H1 (cell line): ENCODE measurements at regions not wholly inside any gene's neighbourhood (a gene's known extent, or its start where the extent isn't known, plus 50 kb on each side); places are given as distances from the start of the nearest gene placed in this dataset.

ENCODE experiments used
- CTCF ChIA-PET: fragments of 300-600 bp; sonication (Branson Sonifier 250); formaldehyde crosslinking; loops from one replicate; lab custom pipeline; 2021; ENCODE audit not compliant: partially characterized antibody; lab: Charles Lee
- POLR2A ChIA-PET: fragments of 300-600 bp; sonication (Branson Sonifier 250); formaldehyde crosslinking; loops from one replicate; lab custom pipeline; 2021; ENCODE audit warnings: inconsistent platforms; ENCODE audit not compliant: partially characterized antibody; lab: Charles Lee
- DNase-seq, 2 experiments: peaks; one replicate each; pipeline versions ENCODE4 v3.0.0 to v3.0.0-alpha.2; 2010 to 2022; ENCODE audit warnings: low spot score in 2 of 2, low read depth in 1 of 2, mixed read lengths in 1 of 2
- FAIRE-seq: peaks from 2 replicates; lab custom pipeline; 2011; peaks lifted over from hg19 to GRCh38; lab: Jason Lieb, UNC
- H2AFZ ChIP-seq: 2 replicates; pipeline ENCODE4 v1.8.1; 2012; ENCODE audit warnings: low read length, inconsistent platforms
- H2AK5ac ChIP-seq: 2 replicates; pipeline ENCODE4 v1.6.1; 2013; ENCODE audit warnings: low read depth, low read length
- H2BK120ac ChIP-seq: replicated peaks from 2 replicates; pipeline ENCODE3; 2013; ENCODE audit warnings: low read depth, low read length, inconsistent platforms
- H2BK12ac ChIP-seq: 2 replicates; pipeline ENCODE4 v1.6.1; 2013; ENCODE audit warnings: low read depth, low read length
- H2BK15ac ChIP-seq: 2 replicates; pipeline ENCODE4 v1.6.1; 2013; ENCODE audit warnings: low read length
- H2BK20ac ChIP-seq: 2 replicates; pipeline ENCODE4 v1.6.1; 2013; ENCODE audit warnings: low read length
- H2BK5ac ChIP-seq: 2 replicates; pipeline ENCODE4 v1.6.1; 2013; ENCODE audit warnings: low read depth, low read length
- H3K14ac ChIP-seq: 2 replicates; pipeline ENCODE4 v1.6.1; 2013; ENCODE audit warnings: inconsistent platforms; ENCODE audit not compliant: insufficient read length
- H3K18ac ChIP-seq: 2 replicates; pipeline ENCODE4 v1.6.1; 2013; ENCODE audit warnings: low read length; ENCODE audit errors: extremely low read depth
- H3K23ac ChIP-seq: 2 replicates; pipeline ENCODE4 v1.6.1; 2013; ENCODE audit warnings: inconsistent platforms; ENCODE audit not compliant: insufficient read length
- H3K23me2 ChIP-seq: 2 replicates; pipeline ENCODE4 v1.6.1; 2013; ENCODE audit warnings: low read depth, low read length
- H3K27ac ChIP-seq: 2 replicates; pipeline ENCODE4 v1.6.1; 2011; ENCODE audit warnings: low read depth, low read length, inconsistent platforms
- H3K27me3 ChIP-seq, 4 experiments: replicated peaks in 1 of 4; 1 replicate in 1 of 4; 2 replicates in 3 of 4; pipeline versions ENCODE4 v1.6.1 to v1.8.1; 2011 to 2013; ENCODE audit warnings: low read length in 3 of 4, mild to moderate bottlenecking in 3 of 4, inconsistent platforms in 2 of 4, mixed read lengths in 2 of 4, moderate library complexity in 1 of 4; ENCODE audit not compliant: control insufficient read depth in 3 of 4, insufficient read depth in 3 of 4; ENCODE audit errors: extremely low read depth in 1 of 4
- H3K36me3 ChIP-seq, 4 experiments: 2 replicates each; pipeline versions ENCODE4 v1.6.1 to v1.8.1; 2011 to 2013; ENCODE audit warnings: mild to moderate bottlenecking in 4 of 4, low read length in 3 of 4, moderate library complexity in 2 of 4, control low read depth in 1 of 4, inconsistent platforms in 1 of 4; ENCODE audit not compliant: insufficient read depth in 4 of 4, control insufficient read depth in 2 of 4
- H3K4ac ChIP-seq: replicated peaks from 2 replicates; pipeline ENCODE3; 2013; ENCODE audit warnings: low read length, low read depth, mixed read lengths, inconsistent platforms; ENCODE audit not compliant: insufficient read length
- H3K4me1 ChIP-seq, 4 experiments: replicated peaks in 1 of 4; 1 replicate in 1 of 4; 2 replicates in 3 of 4; pipeline versions ENCODE4 v1.6.1 to v1.8.1; 2011 to 2013; ENCODE audit warnings: low read length in 3 of 4, inconsistent platforms in 2 of 4, mixed read lengths in 1 of 4; ENCODE audit not compliant: insufficient read depth in 4 of 4, control insufficient read depth in 3 of 4
- H3K4me2 ChIP-seq, 2 experiments: 2 replicates each; pipeline versions ENCODE4 v1.6.1 to v1.8.1; 2011 to 2013; ENCODE audit warnings: low read depth in 2 of 2, low read length in 2 of 2, control low read depth in 1 of 2, inconsistent platforms in 1 of 2, mild to moderate bottlenecking in 1 of 2; ENCODE audit not compliant: insufficient read depth in 1 of 2
- H3K4me3 ChIP-seq, 4 experiments: fragments of 200-600, 300-600 bp in 1 of 4; sonication (generic), shearing (Covaris generic), sonication (Bioruptor Twin) in 1 of 4; 2 replicates each; pipeline versions ENCODE4 v1.5.1 to v1.8.1; 2011 to 2016; ENCODE audit warnings: low read length in 4 of 4, low read depth in 3 of 4, control low read depth in 2 of 4, inconsistent platforms in 2 of 4, mild to moderate bottlenecking in 2 of 4, mixed read lengths in 1 of 4, moderate library complexity in 1 of 4; ENCODE audit not compliant: insufficient read depth in 2 of 4; ENCODE audit errors: extremely low read depth in 1 of 4
- H3K56ac ChIP-seq: replicated peaks from 2 replicates; pipeline ENCODE3; 2013; ENCODE audit warnings: low read depth, mild to moderate bottlenecking, mixed read lengths, low read length, inconsistent platforms; ENCODE audit not compliant: insufficient read length
- H3K79me1 ChIP-seq: 2 replicates; pipeline ENCODE4 v1.6.1; 2013; ENCODE audit warnings: low read depth, low read length, control low read depth
- H3K79me2 ChIP-seq, 2 experiments: 2 replicates each; pipeline versions ENCODE4 v1.6.1 to v1.8.1; 2012 to 2013; ENCODE audit warnings: low read length in 2 of 2, mild to moderate bottlenecking in 2 of 2, inconsistent platforms in 1 of 2; ENCODE audit not compliant: insufficient read depth in 2 of 2, control insufficient read depth in 1 of 2
- H3K9ac ChIP-seq, 4 experiments: replicated peaks in 1 of 4; 1 replicate in 1 of 4; 2 replicates in 3 of 4; pipeline versions ENCODE4 v1.6.1 to v1.8.1; 2011 to 2013; ENCODE audit warnings: low read depth in 3 of 4, low read length in 3 of 4, control low read depth in 2 of 4, mild to moderate bottlenecking in 2 of 4, moderate library complexity in 2 of 4, inconsistent platforms in 1 of 4; ENCODE audit errors: extremely low read depth in 1 of 4
- H3K9me3 ChIP-seq, 2 experiments: 2 replicates each; pipeline versions ENCODE4 v1.6.1 to v1.8.1; 2012 to 2013; ENCODE audit warnings: mild to moderate bottlenecking in 2 of 2, moderate library complexity in 2 of 2, control low read depth in 1 of 2, inconsistent platforms in 1 of 2, low read depth in 1 of 2, low read length in 1 of 2, mixed read lengths in 1 of 2; ENCODE audit not compliant: insufficient read depth in 2 of 2
- H4K20me1 ChIP-seq, 2 experiments: replicated peaks in 1 of 2; 2 replicates each; pipeline versions ENCODE3 to v1.8.1; 2011 to 2013; ENCODE audit warnings: inconsistent platforms in 2 of 2, low read length in 2 of 2, mild to moderate bottlenecking in 1 of 2; ENCODE audit not compliant: insufficient read depth in 2 of 2, control insufficient read depth in 1 of 2
- H4K5ac ChIP-seq: 2 replicates; pipeline ENCODE4 v1.6.1; 2013; ENCODE audit warnings: low read length, low read depth, mixed read lengths, inconsistent platforms; ENCODE audit not compliant: insufficient read length
- H4K8ac ChIP-seq: 2 replicates; pipeline ENCODE4 v1.8.0; 2013; ENCODE audit warnings: mild to moderate bottlenecking, moderate library complexity, low read length, inconsistent platforms; ENCODE audit not compliant: insufficient read depth; ENCODE audit errors: extremely low read depth
- H4K91ac ChIP-seq: replicated peaks from 2 replicates; pipeline ENCODE3; 2013; ENCODE audit warnings: low read length, mixed read lengths, inconsistent platforms; ENCODE audit not compliant: insufficient read length
- ASH2L ChIP-seq: fragments of 200-600, 300-600 bp; sonication (generic); IDR thresholded peaks from one replicate; pipeline ENCODE4 v1.7.1; 2017; ENCODE audit warnings: low read length
- EP300 ChIP-seq, 2 experiments: IDR thresholded peaks; 1 replicate in 1 of 2; 2 replicates in 1 of 2; pipeline ENCODE4 v1.6.1; 2011 to 2012; ENCODE audit warnings: low read depth in 2 of 2, low read length in 2 of 2, mild to moderate bottlenecking in 2 of 2, borderline replicate concordance in 1 of 2, inconsistent platforms in 1 of 2, moderate library complexity in 1 of 2
- EZH2 ChIP-seq: fragments of 200-600 bp; sonication (generic); IDR thresholded peaks from 2 replicates; pipeline ENCODE4 v1.7.1; 2012; ENCODE audit warnings: low read depth, mild to moderate bottlenecking, moderate library complexity, low read length, inconsistent platforms; ENCODE audit not compliant: severe bottlenecking
- FOSL1 ChIP-seq: IDR thresholded peaks from 2 replicates; pipeline ENCODE4 v1.6.1; 2011; ENCODE audit warnings: mild to moderate bottlenecking, low read depth, low read length, moderate library complexity; ENCODE audit not compliant: insufficient read depth
- HDAC2 ChIP-seq, 2 experiments: fragments of 300-600 bp in 1 of 2; sonication (generic) in 1 of 2; IDR thresholded peaks; 2 replicates each; pipeline ENCODE4 v1.6.1; 2011 to 2012; ENCODE audit warnings: low read depth in 2 of 2, low read length in 2 of 2, mild to moderate bottlenecking in 2 of 2, moderate library complexity in 2 of 2, borderline replicate concordance in 1 of 2, inconsistent platforms in 1 of 2
- POLR2A ChIP-seq, 2 experiments: IDR thresholded peaks; 1 replicate in 1 of 2; 2 replicates in 1 of 2; pipeline ENCODE4 v1.6.1; 2011; ENCODE audit warnings: low read depth in 2 of 2, low read length in 2 of 2, mild to moderate bottlenecking in 2 of 2; ENCODE audit errors: control extremely low read depth in 1 of 2
- RNF2 ChIP-seq: fragments of 200-900, 300-1000 bp; sonication (generic); IDR thresholded peaks from 2 replicates; pipeline ENCODE4 v1.7.1; 2016; ENCODE audit warnings: borderline replicate concordance, low read depth, mild to moderate bottlenecking, antibody characterized with exemption, low read length; ENCODE audit not compliant: poor library complexity, severe bottlenecking; ENCODE audit errors: missing control alignments
- TAF1 ChIP-seq: IDR thresholded peaks from 2 replicates; pipeline ENCODE4 v1.6.1; 2011; ENCODE audit warnings: mild to moderate bottlenecking, low read depth, low read length
- ZNF274 ChIP-seq: IDR thresholded peaks from 2 replicates; pipeline ENCODE4 v1.7.0; 2012; ENCODE audit warnings: low read length, borderline replicate concordance; ENCODE audit errors: extremely low read depth
- WGBS, 2 experiments: shearing (Covaris generic) in 1 of 2; methylation state at CpG; one replicate each; pipeline versions ENCODE4 v1.1.6 to v1.1.7; 2013 to 2015; ENCODE audit warnings: low lambda C conversion rate in 2 of 2, mixed read lengths in 2 of 2, inconsistent platforms in 1 of 2, low coverage in 1 of 2, missing lambda C conversion rate in 1 of 2; ENCODE audit not compliant: insufficient replicate concordance in 2 of 2, insufficient coverage in 1 of 2, insufficient read length in 1 of 2; ENCODE audit errors: extremely low coverage in 1 of 2, missing lambda C conversion rate in 1 of 2; 5-methylcytosine and 5-hydroxymethylcytosine counted together

GRCh38 chr16:86883583-86884389, 305.4 kb downstream of the FOXL1 start:
- no peak for TF ChIP-seq HDAC2 (IDR thresholded peaks at IDR 0.05; ENCODE audit: borderline replicate concordance in 1 of 2, low read depth in 2 of 2, low read length in 2 of 2)
- TF ChIP-seq ZNF274, result no peak
- no peak for TF ChIP-seq ASH2L
- no peak for TF ChIP-seq EZH2
- TF ChIP-seq FOSL1, result no peak
- TF ChIP-seq POLR2A (IDR thresholded peaks at IDR 0.05; ENCODE audit: control extremely low read depth in 1 of 2, low read depth in 2 of 2, low read length in 2 of 2), result no peak
- no peak for TF ChIP-seq EP300 (IDR thresholded peaks at IDR 0.05; ENCODE audit: borderline replicate concordance in 1 of 2, low read depth in 2 of 2, low read length in 2 of 2)
- no peak for TF ChIP-seq TAF1
- no peak for TF ChIP-seq RNF2
- Histone ChIP-seq H3K18ac (no peak overlapping the region), H4K91ac (no peak overlapping the region), H3K9me3 (no peaks in the 10 kb centered on the region), H3K4me1 (peaks cover 0 to 2% (median 0%) of the 10 kb centered on the region in 4 experiments; a peak in 1 of 7 replicates), H4K5ac (no peak overlapping the region), H3K56ac (no peak overlapping the region), H3K79me1 (no peaks in the 10 kb centered on the region), H2AFZ (no peak overlapping the region), H3K14ac (no peak overlapping the region), H4K20me1 (no peaks in the 10 kb centered on the region), H3K9ac (no peak overlapping the region), H3K79me2 (no peaks in the 10 kb centered on the region), H2BK15ac (no peak overlapping the region), H3K27ac (no peak overlapping the region), H3K27me3 (no peaks in the 10 kb centered on the region; a peak in 1 of 7 replicates), H4K8ac (no peak overlapping the region), H3K23ac (no peak overlapping the region), H3K4me2 (no peak overlapping the region), H2BK20ac (no peak overlapping the region), H2BK5ac (no peak overlapping the region), H3K36me3 (no peaks in the 10 kb centered on the region), H2BK120ac (no peak overlapping the region), H3K23me2 (no peaks in the 10 kb centered on the region), H2BK12ac (no peak overlapping the region), H2AK5ac (no peak overlapping the region), H3K4me3 (no peak overlapping the region), H3K4ac (no peak overlapping the region)
- FAIRE-seq, result no peak
- ChIA-PET POLR2A (no interaction called here), CTCF (interaction anchor here (0.8 to 2.2 kb wide), 5 partner anchors 10 to 414 kb away, joined by 3 to 13 read pairs (median 6); no protein-coding TSS in a partner anchor)
- DNase-seq, result no peak
- 61% methylated on average over 7 of the region's 14 CpGs; no CpG with 5 or more reads in 1 of the 2 experiments for WGBS, 2 experiments
